PC-3 (cell line): ENCODE measurements at regions not wholly inside any gene's neighbourhood (a gene's known extent, or its start where the extent isn't known, plus 50 kb on each side); places are given as distances from the start of the nearest gene placed in this dataset.
A peak's percentile ranks its signal among the peaks of the same experiment; 100 is the strongest.

Experiments used
- ATAC-seq: fragments of 200-7000 bp; cut with Tn5 transposase; 2 replicates; pipeline ENCODE4 v1.9.1; 2020; ENCODE audit warnings: mild to moderate bottlenecking, moderate library complexity
- BruUV-seq: library from RNA; stranded (reverse); fragments of 400-500 nt; replicated peaks from 2 replicates; lab custom pipeline; 2021; lab: Mats Ljungman, UMichigan
- CTCF ChIA-PET: fragments of 300-600 bp; sonication (Branson Sonifier 250); formaldehyde crosslinking; loops from one replicate; lab custom pipeline; 2022; ENCODE audit warnings: antibody characterized with exemption; lab: Charles Lee
- POLR2A ChIA-PET: fragments of 300-600 bp; sonication (Branson Sonifier 250); formaldehyde crosslinking; loops from one replicate; lab custom pipeline; 2022; ENCODE audit warnings: antibody characterized with exemption; ENCODE audit not compliant: unreplicated experiment; lab: Charles Lee
- DNase-seq: peaks from one replicate; pipeline ENCODE4 v3.0.0-alpha.2; 2015
- H2AFZ ChIP-seq: fragments of 300-600 bp; sonication (generic); 2 replicates; pipeline ENCODE4 v1.6.0; 2016; ENCODE audit warnings: antibody characterized with exemption, low read length
- H3F3A ChIP-seq: fragments of 300-600 bp; sonication (generic); one replicate; pipeline ENCODE4 v1.6.0; 2017; ENCODE audit warnings: antibody characterized with exemption, low read length, control low read depth, mild to moderate bottlenecking; ENCODE audit not compliant: unreplicated experiment
- H3K27ac ChIP-seq: fragments of 300-600 bp; sonication (generic); 2 replicates; pipeline ENCODE4 v1.5.1; 2016; ENCODE audit warnings: mild to moderate bottlenecking, low read length
- H3K27me3 ChIP-seq: fragments of 300-600 bp; sonication (generic); 2 replicates; pipeline ENCODE4 v1.6.1; 2016; ENCODE audit warnings: low read length, mixed read lengths
- H3K36me3 ChIP-seq: fragments of 300-600 bp; sonication (generic); 2 replicates; pipeline ENCODE4 v1.6.1; 2016; ENCODE audit warnings: low read depth, mixed run types, low read length, mixed read lengths
- H3K4me1 ChIP-seq: fragments of 300-600 bp; sonication (generic); 2 replicates; pipeline ENCODE4 v1.5.1; 2016; ENCODE audit warnings: low read length; ENCODE audit not compliant: insufficient read depth
- H3K4me2 ChIP-seq: fragments of 300-600 bp; sonication (generic); 2 replicates; pipeline ENCODE4 v1.6.0; 2016; ENCODE audit warnings: low read length
- H3K4me3 ChIP-seq: fragments of 300-600 bp; sonication (generic); 2 replicates; pipeline ENCODE4 v1.5.1; 2016; ENCODE audit warnings: mild to moderate bottlenecking, low read length, mixed read lengths
- H3K79me2 ChIP-seq: fragments of 300-600 bp; sonication (generic); 2 replicates; pipeline ENCODE4 v1.6.1; 2017; ENCODE audit warnings: low read length, mixed read lengths
- H3K9ac ChIP-seq: fragments of 300-600 bp; sonication (generic); 2 replicates; pipeline ENCODE4 v1.6.0; 2016; ENCODE audit warnings: mild to moderate bottlenecking, low read length
- H3K9me2 ChIP-seq: fragments of 300-600 bp; sonication (generic); replicated peaks from 2 replicates; pipeline ENCODE4 v1.6.1; 2016; ENCODE audit warnings: mixed run types, low read length, mixed read lengths
- H3K9me3 ChIP-seq: fragments of 300-600 bp; sonication (generic); 2 replicates; pipeline ENCODE4 v1.6.1; 2016; ENCODE audit warnings: low read length, mixed read lengths
- H4K20me1 ChIP-seq: fragments of 300-600 bp; sonication (generic); 2 replicates; pipeline ENCODE4 v1.6.1; 2016; ENCODE audit warnings: low read length, mixed read lengths
- EZH2 ChIP-seq: fragments of 300-600 bp; sonication (generic); IDR thresholded peaks from one replicate; pipeline ENCODE4 v1.6.1; 2017; ENCODE audit warnings: antibody characterized with exemption, mild to moderate bottlenecking, low read length; ENCODE audit not compliant: unreplicated experiment
- EZH2phosphoT487 ChIP-seq: fragments of 300-600 bp; sonication (generic); IDR thresholded peaks from 2 replicates; pipeline ENCODE4 v1.6.1; 2018; ENCODE audit warnings: mild to moderate bottlenecking, antibody characterized with exemption, low read length, borderline replicate concordance
- intact Hi-C: fragments of 100-400 bp; cut with micrococcal nuclease; formaldehyde crosslinking; loops from 2 replicates; pipeline ENCODE4 v1.9.0; 2023
- TF ChIP-seq, protein P1 (sequence below): fragments of 300-600 bp; sonication (generic); conservative IDR thresholded peaks from 2 replicates; pipeline ENCODE4 v1.5.1; 2017; ENCODE audit warnings: antibody characterized with exemption, low read depth, mild to moderate bottlenecking, low read length

DNA sequence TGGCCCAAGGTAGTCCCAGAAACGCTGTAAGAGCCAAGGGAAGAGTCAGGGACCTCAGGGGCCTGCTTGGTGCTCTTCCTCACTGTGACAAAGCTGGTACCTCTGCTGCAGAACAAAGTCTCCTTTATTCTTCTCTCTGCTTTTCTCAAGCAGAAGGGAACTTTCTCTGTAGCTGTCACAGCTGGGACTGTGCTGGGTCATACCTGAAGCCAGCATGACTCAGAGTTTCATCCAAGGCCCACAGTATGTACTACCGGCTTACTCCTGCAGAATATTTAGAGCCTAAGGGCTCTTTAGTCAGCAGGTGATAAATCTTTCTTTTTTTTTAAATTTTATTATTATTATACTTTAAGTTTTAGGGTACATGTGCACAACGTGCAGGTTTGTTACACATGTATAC lies 183.2 kb downstream of the TINAG start:
- Histone ChIP-seq H3K4me1 (peaks cover 42% of the 10 kb centered on the region), H3K79me2 (no peaks in the 10 kb centered on the region), H3K9me2 (no peaks in the 10 kb centered on the region), H2AFZ (peak overlapping the region; percentile 29; the same call in 1 of the 2 replicates), H3K4me2 (peak overlapping the region; percentile 57), H3K9me3 (no peaks in the 10 kb centered on the region), H3F3A (no peaks in the 10 kb centered on the region), H4K20me1 (no peaks in the 10 kb centered on the region), H3K4me3 (no peak overlapping the region), H3K27ac (peak overlapping the region; percentile 99), H3K9ac (peak overlapping the region; percentile 77), H3K27me3 (no peaks in the 10 kb centered on the region), H3K36me3 (no peaks in the 10 kb centered on the region)
- ChIA-PET POLR2A (no interaction called here), CTCF (interaction anchor here (0.7 kb wide), 1 partner anchor 184 kb away, joined by 3 read pairs; no protein-coding TSS in a partner anchor)
- DNase-seq (peak; percentile 86), ATAC-seq (peak; percentile 95)
- no TSS peak for BruUV-seq
- intact Hi-C loops: loop anchor here (10.0 kb wide), 1 partner anchor 207 kb away; no protein-coding TSS in a partner anchor
- TF ChIP-seq, protein P1, sequence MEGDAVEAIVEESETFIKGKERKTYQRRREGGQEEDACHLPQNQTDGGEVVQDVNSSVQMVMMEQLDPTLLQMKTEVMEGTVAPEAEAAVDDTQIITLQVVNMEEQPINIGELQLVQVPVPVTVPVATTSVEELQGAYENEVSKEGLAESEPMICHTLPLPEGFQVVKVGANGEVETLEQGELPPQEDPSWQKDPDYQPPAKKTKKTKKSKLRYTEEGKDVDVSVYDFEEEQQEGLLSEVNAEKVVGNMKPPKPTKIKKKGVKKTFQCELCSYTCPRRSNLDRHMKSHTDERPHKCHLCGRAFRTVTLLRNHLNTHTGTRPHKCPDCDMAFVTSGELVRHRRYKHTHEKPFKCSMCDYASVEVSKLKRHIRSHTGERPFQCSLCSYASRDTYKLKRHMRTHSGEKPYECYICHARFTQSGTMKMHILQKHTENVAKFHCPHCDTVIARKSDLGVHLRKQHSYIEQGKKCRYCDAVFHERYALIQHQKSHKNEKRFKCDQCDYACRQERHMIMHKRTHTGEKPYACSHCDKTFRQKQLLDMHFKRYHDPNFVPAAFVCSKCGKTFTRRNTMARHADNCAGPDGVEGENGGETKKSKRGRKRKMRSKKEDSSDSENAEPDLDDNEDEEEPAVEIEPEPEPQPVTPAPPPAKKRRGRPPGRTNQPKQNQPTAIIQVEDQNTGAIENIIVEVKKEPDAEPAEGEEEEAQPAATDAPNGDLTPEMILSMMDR: no peak
- no peak for TF ChIP-seq EZH2
- no peak for TF ChIP-seq EZH2phosphoT487

DNA sequence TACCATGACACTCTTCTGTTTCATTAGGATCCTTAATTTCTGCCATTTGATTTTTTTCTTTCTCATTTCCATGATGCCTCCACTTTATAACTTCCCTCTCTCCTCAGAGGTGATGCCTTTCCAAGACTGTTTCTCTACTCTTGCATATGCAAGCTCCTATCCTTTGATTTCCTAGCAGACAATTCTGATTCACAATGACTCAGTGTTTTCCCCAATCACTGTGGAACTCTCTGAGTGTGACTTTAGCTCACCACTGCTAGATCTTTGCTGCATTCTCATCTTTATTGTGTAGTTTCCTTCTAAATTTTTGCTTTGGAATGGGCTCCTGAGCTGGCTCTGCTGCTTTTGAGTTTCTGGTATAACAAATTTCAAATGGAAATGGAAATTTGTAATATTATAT lies 184.9 kb downstream of the TINAG start:
- no peaks in the 10 kb centered on the region for H3K9me3 ChIP-seq
- intact Hi-C loops: loop anchor here (10.0 kb wide), 1 partner anchor 208 kb away; no protein-coding TSS in a partner anchor
- ATAC-seq: peak; percentile 86
- peak overlapping the region; percentile 13; the same call in 1 of the 2 replicates for H3K4me2 ChIP-seq
- DNase-seq: peak; percentile 92
- no peaks in the 10 kb centered on the region for H3F3A ChIP-seq
- no peak overlapping the region for H2AFZ ChIP-seq
- no peaks in the 10 kb centered on the region for H3K27me3 ChIP-seq
- no peaks in the 10 kb centered on the region for H3K9me2 ChIP-seq
- ChIA-PET CTCF (interaction anchor here (0.8 kb wide), 1 partner anchor 20 kb away, joined by 3 read pairs; no protein-coding TSS in a partner anchor), POLR2A (interaction anchor here (0.5 to 0.6 kb wide), 2 partner anchors 153 to 229 kb away, joined by 3 read pairs; no protein-coding TSS in a partner anchor)
- H3K27ac ChIP-seq: peak overlapping the region; percentile 74
- BruUV-seq: no TSS peak
- peaks cover 42% of the 10 kb centered on the region for H3K4me1 ChIP-seq
- H3K79me2 ChIP-seq: no peaks in the 10 kb centered on the region
- H3K36me3 ChIP-seq: no peaks in the 10 kb centered on the region
- no peaks in the 10 kb centered on the region for H4K20me1 ChIP-seq
- TF ChIP-seq, protein P1: no peak
- no peak for TF ChIP-seq EZH2phosphoT487
- TF ChIP-seq EZH2: no peak
- no peak overlapping the region for H3K9ac ChIP-seq
- no peak overlapping the region for H3K4me3 ChIP-seq

- TF ChIP-seq EZH2phosphoT487: no peak
- TF ChIP-seq, protein P1: no peak
- Histone ChIP-seq H3K9me3 (no peaks in the 10 kb centered on the region), H3K4me3 (no peak overlapping the region), H3K36me3 (no peaks in the 10 kb centered on the region), H3K79me2 (no peaks in the 10 kb centered on the region), H4K20me1 (no peaks in the 10 kb centered on the region), H3K9me2 (no peaks in the 10 kb centered on the region), H3K27ac (no peak overlapping the region), H3F3A (no peaks in the 10 kb centered on the region), H2AFZ (no peak overlapping the region), H3K4me2 (no peak overlapping the region), H3K9ac (no peak overlapping the region), H3K27me3 (no peaks in the 10 kb centered on the region), H3K4me1 (no peaks in the 10 kb centered on the region)
- no peak for DNase-seq
- CTCF ChIA-PET: no interaction called here
- no TSS peak for BruUV-seq
- intact Hi-C loops: no loop called here
- ATAC-seq: no peak
- POLR2A ChIA-PET: no interaction called here
Observed at GRCh38 chr6:54503144-54503543, 194.9 kb downstream of the TINAG start.
